ENCODE measurements at regions not wholly inside any gene's neighbourhood (a gene's known extent, or its start where the extent isn't known, plus 50 kb on each side); places are given as distances from the start of the nearest gene placed in this dataset.
A peak's percentile ranks its signal among the peaks of the same experiment; 100 is the strongest.

DNA sequence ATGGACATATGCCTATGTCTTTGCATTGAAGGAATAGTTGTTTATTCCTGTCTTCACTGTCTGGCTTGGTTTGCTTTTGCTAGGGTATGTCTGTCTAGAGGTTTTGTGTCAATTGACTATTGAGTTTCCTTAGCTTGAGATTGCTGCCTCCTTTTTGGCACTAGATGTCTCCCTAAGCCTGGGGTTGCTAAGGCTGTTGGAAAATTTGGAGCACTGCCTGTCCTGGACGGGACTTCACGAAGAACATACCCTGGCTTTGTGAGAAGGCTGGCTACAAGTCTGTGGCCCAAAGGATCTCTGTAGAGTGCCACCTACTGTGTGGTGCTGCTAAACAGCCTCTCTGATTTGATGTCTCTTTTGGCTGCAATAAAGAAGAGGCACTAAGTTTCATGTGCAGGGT lies 183.8 kb upstream of the NUDT10 start:
- TF ChIP-seq, protein P1, sequence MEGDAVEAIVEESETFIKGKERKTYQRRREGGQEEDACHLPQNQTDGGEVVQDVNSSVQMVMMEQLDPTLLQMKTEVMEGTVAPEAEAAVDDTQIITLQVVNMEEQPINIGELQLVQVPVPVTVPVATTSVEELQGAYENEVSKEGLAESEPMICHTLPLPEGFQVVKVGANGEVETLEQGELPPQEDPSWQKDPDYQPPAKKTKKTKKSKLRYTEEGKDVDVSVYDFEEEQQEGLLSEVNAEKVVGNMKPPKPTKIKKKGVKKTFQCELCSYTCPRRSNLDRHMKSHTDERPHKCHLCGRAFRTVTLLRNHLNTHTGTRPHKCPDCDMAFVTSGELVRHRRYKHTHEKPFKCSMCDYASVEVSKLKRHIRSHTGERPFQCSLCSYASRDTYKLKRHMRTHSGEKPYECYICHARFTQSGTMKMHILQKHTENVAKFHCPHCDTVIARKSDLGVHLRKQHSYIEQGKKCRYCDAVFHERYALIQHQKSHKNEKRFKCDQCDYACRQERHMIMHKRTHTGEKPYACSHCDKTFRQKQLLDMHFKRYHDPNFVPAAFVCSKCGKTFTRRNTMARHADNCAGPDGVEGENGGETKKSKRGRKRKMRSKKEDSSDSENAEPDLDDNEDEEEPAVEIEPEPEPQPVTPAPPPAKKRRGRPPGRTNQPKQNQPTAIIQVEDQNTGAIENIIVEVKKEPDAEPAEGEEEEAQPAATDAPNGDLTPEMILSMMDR (IDR thresholded peaks at IDR 0.05; ENCODE audit: control extremely low read depth in 1 of 3, insufficient read depth in 1 of 3, low read depth in 1 of 3, low read length in 3 of 3) = peak in 2 of 3 experiments; percentile 62 to 63; a peak in 3 of 4 replicates
- TF ChIP-seq RXRA (IDR thresholded peaks at IDR 0.05; ENCODE audit: insufficient read depth, low read depth, low read length) (no peak), EZH2 (IDR thresholded peaks at IDR 0.05; ENCODE audit: low read depth, low read length, severe bottlenecking) (no peak), SIRT6 (IDR thresholded peaks at IDR 0.05; ENCODE audit: low read length) (no peak), POLR2A (IDR thresholded peaks at IDR 0.05; ENCODE audit: control extremely low read depth in 1 of 2, low read depth in 2 of 2, low read length in 2 of 2) (no peak), PHF8 (conservative IDR thresholded peaks at IDR 0.05; ENCODE audit: low read depth, low read length) (no peak), YY1 (IDR thresholded peaks at IDR 0.05; ENCODE audit: low read depth, low read length) (no peak), FOSL1 (IDR thresholded peaks at IDR 0.05; ENCODE audit: insufficient read depth, low read depth, low read length) (no peak), MAX (IDR thresholded peaks at IDR 0.05) (no peak), GABPA (IDR thresholded peaks at IDR 0.05; ENCODE audit: borderline replicate concordance, insufficient read depth, low read length) (no peak)
- TF ChIP-seq, protein P2, sequence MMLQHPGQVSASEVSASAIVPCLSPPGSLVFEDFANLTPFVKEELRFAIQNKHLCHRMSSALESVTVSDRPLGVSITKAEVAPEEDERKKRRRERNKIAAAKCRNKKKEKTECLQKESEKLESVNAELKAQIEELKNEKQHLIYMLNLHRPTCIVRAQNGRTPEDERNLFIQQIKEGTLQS (IDR thresholded peaks at IDR 0.05; ENCODE audit: insufficient read depth, low read depth, low read length) = no peak

Measured in H1 (cell line).